OCI-LY7 (cell line): ENCODE measurements at regions not wholly inside any gene's neighbourhood (a gene's known extent, or its start where the extent isn't known, plus 50 kb on each side); places are given as distances from the start of the nearest gene placed in this dataset.

Experiments used
- BruUV-seq: library from RNA; stranded (reverse); fragments of 400-500 nt; replicated peaks from 2 replicates; lab custom pipeline; 2021; lab: Mats Ljungman, UMichigan
- CTCF ChIA-PET: fragments of 300-600 bp; sonication (Branson Sonifier 250); formaldehyde crosslinking; loops from one replicate; lab custom pipeline; 2022; ENCODE audit warnings: antibody characterized with exemption; ENCODE audit not compliant: unreplicated experiment; lab: Charles Lee
- POLR2A ChIA-PET: fragments of 300-600 bp; sonication (Branson Sonifier 250); formaldehyde crosslinking; loops from one replicate; lab custom pipeline; 2022; ENCODE audit warnings: antibody characterized with exemption; lab: Charles Lee
- DNase-seq: peaks from one replicate; pipeline ENCODE4 v3.0.0-alpha.2; 2015; ENCODE audit warnings: low spot score
- H2AFZ ChIP-seq: fragments of 200-600 bp; sonication (generic), shearing (Covaris generic); 2 replicates; pipeline ENCODE4 v1.6.1; 2014; ENCODE audit warnings: mild to moderate bottlenecking, antibody characterized with exemption, low read length, moderate library complexity
- H3K27ac ChIP-seq: fragments of 200-600 bp; sonication (generic); 2 replicates; pipeline ENCODE4 v1.5.1; 2014; ENCODE audit warnings: mixed run types, low read depth, mild to moderate bottlenecking, moderate library complexity, low read length, inconsistent platforms; ENCODE audit not compliant: poor library complexity, severe bottlenecking
- H3K36me3 ChIP-seq: fragments of 200-600 bp; sonication (generic); 2 replicates; pipeline ENCODE4 v1.6.1; 2014; ENCODE audit warnings: mild to moderate bottlenecking, antibody characterized with exemption, low read length, moderate library complexity, mixed read lengths; ENCODE audit not compliant: insufficient read depth
- H3K4me1 ChIP-seq: fragments of 200-600 bp; sonication (generic); 2 replicates; pipeline ENCODE4 v1.5.1; 2014; ENCODE audit warnings: mild to moderate bottlenecking, low read length; ENCODE audit not compliant: insufficient read depth, poor library complexity, severe bottlenecking
- H3K4me2 ChIP-seq: fragments of 200-600 bp; sonication (generic); 2 replicates; pipeline ENCODE4 v1.6.1; 2014; ENCODE audit warnings: mild to moderate bottlenecking, low read length
- H3K4me3 ChIP-seq: fragments of 200-600 bp; sonication (generic); 2 replicates; pipeline ENCODE4 v1.5.1; 2014; ENCODE audit warnings: mild to moderate bottlenecking, low read depth, low read length; ENCODE audit not compliant: poor library complexity, severe bottlenecking
- H3K79me2 ChIP-seq: fragments of 200-600 bp; sonication (generic); 2 replicates; pipeline ENCODE4 v1.6.1; 2016; ENCODE audit warnings: low read depth, mild to moderate bottlenecking, low read length, moderate library complexity, mixed read lengths; ENCODE audit not compliant: insufficient read depth
- H3K9me2 ChIP-seq: fragments of 200-600 bp; sonication (generic); 2 replicates; pipeline ENCODE4 v1.6.1; 2016; ENCODE audit warnings: mild to moderate bottlenecking, low read length, mixed read lengths; ENCODE audit not compliant: insufficient read depth
- H3K9me3 ChIP-seq: fragments of 200-600 bp; sonication (generic); 2 replicates; pipeline ENCODE4 v1.6.1; 2014; ENCODE audit warnings: mild to moderate bottlenecking, mixed run types, low read length, mixed read lengths
- H4K20me1 ChIP-seq: fragments of 200-600 bp; sonication (generic); 2 replicates; pipeline ENCODE4 v1.6.1; 2014; ENCODE audit warnings: mild to moderate bottlenecking, antibody characterized with exemption, low read length, moderate library complexity, mixed read lengths; ENCODE audit not compliant: insufficient read depth
- CTCF ChIP-seq: fragments of 200-600 bp; sonication (generic); conservative IDR thresholded peaks from 2 replicates; pipeline ENCODE4 v1.5.1; 2014; ENCODE audit warnings: mild to moderate bottlenecking, antibody characterized with exemption, low read length, moderate library complexity, mixed read lengths
- EZH2phosphoT487 ChIP-seq: fragments of 200-600 bp; sonication (generic); IDR thresholded peaks from 2 replicates; pipeline ENCODE4 v1.6.1; 2018; ENCODE audit warnings: low read depth, borderline replicate concordance, mild to moderate bottlenecking, mixed run types, antibody characterized with exemption, low read length, moderate library complexity, mixed read lengths
- intact Hi-C: fragments of 100-400 bp; cut with micrococcal nuclease; formaldehyde crosslinking; loops from one replicate; pipeline ENCODE4 v1.10.0; 2022; ENCODE audit not compliant: unreplicated experiment

DNA sequence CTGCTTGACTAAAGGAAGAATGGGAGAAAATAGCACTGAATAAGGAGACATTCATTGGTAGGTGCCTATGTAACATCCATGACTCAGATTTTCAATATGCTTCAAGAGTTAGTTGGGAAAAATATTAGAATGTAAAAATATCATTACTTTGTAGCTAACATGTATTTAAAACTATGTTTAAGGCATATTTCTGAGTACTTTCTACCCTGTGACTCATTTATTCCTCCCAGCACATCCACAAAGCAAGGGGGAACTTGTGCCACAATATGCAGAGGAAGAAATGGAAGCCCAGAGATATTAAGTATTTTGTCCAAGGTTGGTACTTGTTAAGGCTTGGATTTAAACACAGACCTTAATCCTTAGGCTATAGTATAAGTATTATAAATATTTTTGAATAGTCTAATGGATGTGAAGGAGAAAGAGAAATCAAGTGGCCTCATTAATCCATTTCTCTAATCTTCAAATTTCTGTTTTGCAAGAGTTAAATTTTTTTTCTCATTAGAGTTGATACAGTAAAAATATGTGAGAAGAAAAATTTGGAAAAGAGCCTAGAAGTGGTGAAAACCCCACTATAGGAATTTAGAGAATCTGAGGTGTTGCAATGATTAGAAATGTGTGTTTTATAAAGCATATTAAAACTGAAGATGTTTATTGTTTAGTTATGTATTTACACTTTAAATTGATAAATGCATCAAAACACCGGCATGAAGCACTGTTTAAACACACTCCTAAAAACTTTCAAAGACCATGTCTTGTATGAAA lies 149.3 kb upstream of the GYPA start:
- DNase-seq, result no peak
- no TSS peak for BruUV-seq
- ChIA-PET POLR2A (no interaction called here), CTCF (no interaction called here)
- Histone ChIP-seq H3K27ac (no peak overlapping the region), H3K4me2 (no peak overlapping the region), H4K20me1 (no peaks in the 10 kb centered on the region), H3K9me3 (no peaks in the 10 kb centered on the region), H3K36me3 (no peaks in the 10 kb centered on the region), H2AFZ (no peak overlapping the region), H3K4me3 (no peak overlapping the region), H3K4me1 (no peaks in the 10 kb centered on the region), H3K9me2 (no peaks in the 10 kb centered on the region), H3K79me2 (no peaks in the 10 kb centered on the region)
- intact Hi-C loops, result no loop called here
- TF ChIP-seq EZH2phosphoT487, result no peak
- TF ChIP-seq CTCF, result no peak

DNA sequence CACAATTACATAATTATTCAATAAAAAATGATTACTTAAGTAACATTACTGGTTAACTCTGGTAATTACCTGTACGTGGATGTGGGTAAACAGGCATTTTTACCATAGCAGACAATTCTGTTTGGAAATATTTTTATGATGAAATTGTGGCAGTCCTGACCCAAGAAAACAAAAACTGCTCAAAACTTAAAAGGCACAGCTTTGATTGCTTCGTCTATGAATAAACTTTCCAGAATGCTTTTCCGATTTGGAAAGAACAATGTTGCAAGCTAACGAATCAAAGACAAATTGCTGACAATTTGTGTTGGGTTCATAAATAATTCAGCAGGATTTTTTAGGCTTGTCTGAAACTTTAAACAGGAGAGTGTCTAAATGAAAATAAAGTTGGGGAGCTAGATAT lies 150.6 kb upstream of the GYPA start:
- Histone ChIP-seq H3K4me1 (no peaks in the 10 kb centered on the region), H3K79me2 (no peaks in the 10 kb centered on the region), H3K9me3 (no peaks in the 10 kb centered on the region), H4K20me1 (no peaks in the 10 kb centered on the region), H3K4me3 (no peak overlapping the region), H3K4me2 (no peak overlapping the region), H3K27ac (no peak overlapping the region), H3K36me3 (no peaks in the 10 kb centered on the region), H2AFZ (no peak overlapping the region), H3K9me2 (no peaks in the 10 kb centered on the region)
- TF ChIP-seq CTCF (no peak), EZH2phosphoT487 (no peak)
- POLR2A ChIA-PET, result interaction anchor here (0.6 to 2.2 kb wide), 4 partner anchors 9 to 627 kb away, joined by 3 to 7 read pairs (median 4); no protein-coding TSS in a partner anchor
- CTCF ChIA-PET, result interaction anchor here (0.5 to 0.9 kb wide), 2 partner anchors 9 to 61 kb away, joined by 3 read pairs; no protein-coding TSS in a partner anchor
- DNase-seq, result no peak
- intact Hi-C loops, result no loop called here
- no TSS peak for BruUV-seq

DNA sequence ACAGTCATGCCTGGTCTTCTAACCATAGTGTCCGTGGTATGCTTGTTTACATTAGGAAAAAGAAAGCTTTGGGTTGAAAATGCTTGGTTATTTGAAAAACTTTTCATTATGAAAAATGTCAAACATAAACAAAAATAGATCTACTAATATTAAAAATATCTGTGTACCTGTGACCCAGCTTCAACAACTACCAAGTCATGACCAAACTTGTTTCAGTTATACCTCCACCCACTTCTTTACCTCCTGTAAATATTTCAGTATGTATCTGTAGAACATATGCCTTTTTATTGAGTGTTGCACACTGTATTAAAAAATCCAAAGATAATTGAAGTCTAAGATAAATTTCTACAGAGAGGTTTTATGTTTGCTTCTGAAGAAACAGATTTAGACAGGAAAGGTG lies 153.7 kb upstream of the GYPA start:
- Histone ChIP-seq H4K20me1 (no peaks in the 10 kb centered on the region), H3K36me3 (no peaks in the 10 kb centered on the region), H3K4me3 (no peak overlapping the region), H3K27ac (no peak overlapping the region), H3K9me3 (no peaks in the 10 kb centered on the region), H3K4me1 (no peaks in the 10 kb centered on the region), H2AFZ (no peak overlapping the region), H3K4me2 (no peak overlapping the region), H3K9me2 (no peaks in the 10 kb centered on the region), H3K79me2 (no peaks in the 10 kb centered on the region)
- intact Hi-C loops, result no loop called here
- POLR2A ChIA-PET, result no interaction called here
- CTCF ChIA-PET, result no interaction called here
- TF ChIP-seq EZH2phosphoT487 (no peak), CTCF (no peak)
- DNase-seq, result no peak
- no TSS peak for BruUV-seq
